ENCODE measurements at regions not wholly inside any gene's neighbourhood (a gene's known extent, or its start where the extent isn't known, plus 50 kb on each side); places are given as distances from the start of the nearest gene placed in this dataset.

- no peak overlapping the region for H3K27ac Mint-ChIP-seq
- H3K9me3 Mint-ChIP-seq, result no peaks in the 10 kb centered on the region
These were observed 51.9 kb upstream of the TMEM163 start for GRCh38 chr2:134770702-134771101.

GRCh38 chr2:134771313-134771801 lies 52.6 kb upstream of the TMEM163 start:
- Mint-ChIP-seq H3K4me1 (ENCODE audit: low read depth in 2 of 2) (no peaks in the 10 kb centered on the region), H3K4me3 (no peak overlapping the region), H3K9me3 (no peaks in the 10 kb centered on the region), H3K27me3 (peaks cover 2 to 8% of the 10 kb centered on the region in 2 donors), H3K27ac (no peak overlapping the region), H3K36me3 (ENCODE audit: insufficient read depth) (no peaks in the 10 kb centered on the region)
- DNase-seq (no peak), ATAC-seq (replicated peaks) (no peak)

More at GRCh38 chr2:134770702-134771101, 51.9 kb upstream of the TMEM163 start:
- ATAC-seq (replicated peaks), result no peak
- no peaks in the 10 kb centered on the region for H3K4me1 Mint-ChIP-seq (ENCODE audit: low read depth in 2 of 2)
- no peaks in the 10 kb centered on the region for H3K36me3 Mint-ChIP-seq (ENCODE audit: insufficient read depth)
- H3K27me3 Mint-ChIP-seq, result peaks cover 0 to 14% of the 10 kb centered on the region in 2 donors
- H3K4me3 Mint-ChIP-seq, result no peak overlapping the region
- DNase-seq, result no peak

GRCh38 chr2:134772493-134773169 lies 53.8 kb upstream of the TMEM163 start:
- peaks cover 0 to 2% of the 10 kb centered on the region in 2 donors for H3K4me1 Mint-ChIP-seq (ENCODE audit: low read depth in 2 of 2)
- no peaks in the 10 kb centered on the region for H3K9me3 Mint-ChIP-seq
- no peaks in the 10 kb centered on the region for H3K36me3 Mint-ChIP-seq (ENCODE audit: insufficient read depth)
- H3K27me3 Mint-ChIP-seq, result peaks cover 0 to 10% of the 10 kb centered on the region in 2 donors
- ATAC-seq (replicated peaks), result no peak
- no peak for DNase-seq
- H3K27ac Mint-ChIP-seq, result no peak overlapping the region
- H3K4me3 Mint-ChIP-seq, result no peak overlapping the region

- H3K27me3 Mint-ChIP-seq, result peaks cover 0 to 10% of the 10 kb centered on the region in 2 donors
- H3K27ac Mint-ChIP-seq, result no peak overlapping the region
- peaks cover 0 to 2% of the 10 kb centered on the region in 2 donors for H3K4me1 Mint-ChIP-seq (ENCODE audit: low read depth in 2 of 2)
- ATAC-seq (replicated peaks) (no peak), DNase-seq (no peak)
- H3K9me3 Mint-ChIP-seq, result no peaks in the 10 kb centered on the region
- no peak overlapping the region for H3K4me3 Mint-ChIP-seq
- H3K36me3 Mint-ChIP-seq (ENCODE audit: insufficient read depth), result no peaks in the 10 kb centered on the region
These were observed 54.5 kb upstream of the TMEM163 start for GRCh38 chr2:134773335-134773734.

- ATAC-seq (replicated peaks), result no peak
- DNase-seq, result no peak
- Mint-ChIP-seq H3K27me3 (peaks cover 0 to 10% of the 10 kb centered on the region in 2 donors), H3K9me3 (no peaks in the 10 kb centered on the region), H3K4me3 (no peak overlapping the region), H3K36me3 (ENCODE audit: insufficient read depth) (no peaks in the 10 kb centered on the region), H3K27ac (peak overlapping the region in 1 of 2 donors; percentile 20), H3K4me1 (ENCODE audit: low read depth in 2 of 2) (peaks cover 0 to 2% of the 10 kb centered on the region in 2 donors)
These were observed 55.3 kb upstream of the TMEM163 start for GRCh38 chr2:134773759-134774742.

- no peaks in the 10 kb centered on the region for H3K9me3 Mint-ChIP-seq
- no peaks in the 10 kb centered on the region for H3K36me3 Mint-ChIP-seq (ENCODE audit: insufficient read depth)
- H3K4me3 Mint-ChIP-seq, result no peak overlapping the region
- H3K27ac Mint-ChIP-seq, result peak overlapping the region in 1 of 2 donors; percentile 20
- H3K27me3 Mint-ChIP-seq, result peaks cover 0 to 10% of the 10 kb centered on the region in 2 donors
- ATAC-seq (replicated peaks) (no peak), DNase-seq (no peak)
- H3K4me1 Mint-ChIP-seq (ENCODE audit: low read depth in 2 of 2), result peaks cover 0 to 2% of the 10 kb centered on the region in 2 donors
These were observed 56.2 kb upstream of the TMEM163 start for GRCh38 chr2:134774786-134775641.

GRCh38 chr2:134776836-134777235 lies 58.0 kb upstream of the TMEM163 start:
- no peak overlapping the region for H3K27ac Mint-ChIP-seq
- no peaks in the 10 kb centered on the region for H3K9me3 Mint-ChIP-seq
- peaks cover 0 to 10% of the 10 kb centered on the region in 2 donors for H3K27me3 Mint-ChIP-seq
- H3K4me1 Mint-ChIP-seq (ENCODE audit: low read depth in 2 of 2), result peaks cover 0 to 2% of the 10 kb centered on the region in 2 donors
- ATAC-seq (replicated peaks), result no peak
- no peak for DNase-seq
- H3K4me3 Mint-ChIP-seq, result no peak overlapping the region
- H3K36me3 Mint-ChIP-seq (ENCODE audit: insufficient read depth), result no peaks in the 10 kb centered on the region

GRCh38 chr2:134777593-134777992 lies 58.8 kb upstream of the TMEM163 start:
- Mint-ChIP-seq H3K4me1 (ENCODE audit: low read depth in 2 of 2) (peaks cover 0 to 2% of the 10 kb centered on the region in 2 donors), H3K27me3 (peaks cover 4 to 10% of the 10 kb centered on the region in 2 donors), H3K4me3 (no peak overlapping the region), H3K36me3 (ENCODE audit: insufficient read depth) (no peaks in the 10 kb centered on the region), H3K9me3 (no peaks in the 10 kb centered on the region), H3K27ac (no peak overlapping the region)
- no peak for ATAC-seq (replicated peaks)
- DNase-seq, result no peak

GRCh38 chr2:134778372-134778771 lies 59.6 kb upstream of the TMEM163 start:
- peaks cover 6 to 10% of the 10 kb centered on the region in 2 donors for H3K27me3 Mint-ChIP-seq
- H3K4me1 Mint-ChIP-seq (ENCODE audit: low read depth in 2 of 2), result peaks cover 0 to 2% of the 10 kb centered on the region in 2 donors
- no peak for ATAC-seq (replicated peaks)
- DNase-seq, result no peak
- no peak overlapping the region for H3K27ac Mint-ChIP-seq
- H3K36me3 Mint-ChIP-seq (ENCODE audit: insufficient read depth), result no peaks in the 10 kb centered on the region
- H3K4me3 Mint-ChIP-seq, result no peak overlapping the region
- no peaks in the 10 kb centered on the region for H3K9me3 Mint-ChIP-seq

GRCh38 chr2:134780972-134781371 lies 57.4 kb upstream of the ACMSD start:
- Mint-ChIP-seq H3K4me1 (ENCODE audit: low read depth in 2 of 2) (peaks cover 0 to 2% of the 10 kb centered on the region in 2 donors), H3K9me3 (no peaks in the 10 kb centered on the region), H3K36me3 (ENCODE audit: insufficient read depth) (no peaks in the 10 kb centered on the region), H3K27ac (no peak overlapping the region), H3K4me3 (no peak overlapping the region), H3K27me3 (peaks cover 16% of the 10 kb centered on the region in 2 donors)
- DNase-seq (no peak), ATAC-seq (replicated peaks) (no peak)

GRCh38 chr2:134782107-134782506 lies 56.3 kb upstream of the ACMSD start:
- DNase-seq, result no peak
- no peaks in the 10 kb centered on the region for H3K36me3 Mint-ChIP-seq (ENCODE audit: insufficient read depth)
- H3K27me3 Mint-ChIP-seq, result peaks cover 7 to 16% of the 10 kb centered on the region in 2 donors
- no peaks in the 10 kb centered on the region for H3K9me3 Mint-ChIP-seq
- H3K4me3 Mint-ChIP-seq, result no peak overlapping the region
- ATAC-seq (replicated peaks), result no peak
- no peaks in the 10 kb centered on the region for H3K4me1 Mint-ChIP-seq (ENCODE audit: low read depth in 2 of 2)
- H3K27ac Mint-ChIP-seq, result no peak overlapping the region

GRCh38 chr2:134782792-134783191 lies 55.6 kb upstream of the ACMSD start:
- H3K4me3 Mint-ChIP-seq, result no peak overlapping the region
- no peaks in the 10 kb centered on the region for H3K9me3 Mint-ChIP-seq
- no peaks in the 10 kb centered on the region for H3K36me3 Mint-ChIP-seq (ENCODE audit: insufficient read depth)
- ATAC-seq (replicated peaks), result no peak
- DNase-seq, result no peak
- H3K27me3 Mint-ChIP-seq, result peaks cover 6 to 16% of the 10 kb centered on the region in 2 donors
- no peak overlapping the region for H3K27ac Mint-ChIP-seq
- H3K4me1 Mint-ChIP-seq (ENCODE audit: low read depth in 2 of 2), result no peaks in the 10 kb centered on the region

- H3K27ac Mint-ChIP-seq, result no peak overlapping the region
- ATAC-seq (replicated peaks) (no peak), DNase-seq (no peak)
- H3K36me3 Mint-ChIP-seq (ENCODE audit: insufficient read depth), result no peaks in the 10 kb centered on the region
- peaks cover 9 to 16% of the 10 kb centered on the region in 2 donors for H3K27me3 Mint-ChIP-seq
- H3K4me1 Mint-ChIP-seq (ENCODE audit: low read depth in 2 of 2), result no peaks in the 10 kb centered on the region
- H3K9me3 Mint-ChIP-seq, result no peaks in the 10 kb centered on the region
- no peak overlapping the region for H3K4me3 Mint-ChIP-seq
These were observed 54.5 kb upstream of the ACMSD start for GRCh38 chr2:134783912-134784311.

Data from effector memory CD8-positive, alpha-beta T cell (primary cell).